Kasumi-1 (cell line): ENCODE measurements at regions not wholly inside any gene's neighbourhood (a gene's known extent, or its start where the extent isn't known, plus 50 kb on each side); places are given as distances from the start of the nearest gene placed in this dataset.
A peak's percentile ranks its signal among the peaks of the same experiment; 100 is the strongest.
"Not testable (repeated sequence)": the region's sequence is repeated elsewhere in the genome, so short reads cannot be mapped to it uniquely, and the experiment has no call there.

Experiments used
- DNase-seq, 2 experiments: peaks; one replicate each; lab custom pipeline; 2025; lab: John Stamatoyannopoulos, UW

- DNase-seq = no peak
Measured at GRCh38 chr14:43568022-43568421, 939.1 kb downstream of the FSCB start.

GRCh38 chr14:43548368-43548767 lies 958.7 kb downstream of the FSCB start:
- no peak for DNase-seq

- DNase-seq = not testable (repeated sequence)
Measured at GRCh38 chr14:43547596-43547995, 959.5 kb downstream of the FSCB start.

- DNase-seq = no peak
Measured at GRCh38 chr14:43541356-43541755, 965.7 kb downstream of the FSCB start.

GRCh38 chr14:43540948-43541347 lies 966.1 kb downstream of the FSCB start:
- DNase-seq = no peak

- DNase-seq = no peak
Measured at GRCh38 chr14:43539210-43539609, 967.9 kb downstream of the FSCB start.

GRCh38 chr14:43535231-43535838 lies 971.7 kb downstream of the FSCB start:
- no peak for DNase-seq

GRCh38 chr14:43532825-43533416 lies 974.2 kb downstream of the FSCB start:
- no peak for DNase-seq

GRCh38 chr14:43528321-43528720 lies 978.8 kb downstream of the FSCB start:
- DNase-seq = no peak

GRCh38 chr14:43525658-43526057 lies 981.4 kb downstream of the FSCB start:
- DNase-seq = no peak

GRCh38 chr14:43522901-43523300 lies 984.2 kb downstream of the FSCB start:
- no peak for DNase-seq

GRCh38 chr14:43522191-43522590 lies 984.9 kb downstream of the FSCB start:
- no peak for DNase-seq

GRCh38 chr14:43503508-43503907 lies 1003.6 kb downstream of the FSCB start:
- peak; percentile 22 to 56 for DNase-seq

- DNase-seq = not testable (repeated sequence)
Measured at GRCh38 chr14:43492359-43492758, 1014.7 kb downstream of the FSCB start.

GRCh38 chr14:43483415-43483814 lies 1023.7 kb downstream of the FSCB start:
- no peak for DNase-seq

- DNase-seq = peak in 1 of 2 experiments; percentile 5
Measured at GRCh38 chr14:43481864-43482263, 1025.2 kb downstream of the FSCB start.

- no peak for DNase-seq
Measured at GRCh38 chr14:43480976-43481375, 1026.1 kb downstream of the FSCB start.

- DNase-seq = no peak
Measured at GRCh38 chr14:43479596-43480195, 1027.4 kb downstream of the FSCB start.

GRCh38 chr14:43476822-43477221 lies 1030.3 kb downstream of the FSCB start:
- no peak for DNase-seq

- no peak for DNase-seq
Measured at GRCh38 chr14:43475757-43476156, 1031.3 kb downstream of the FSCB start.

GRCh38 chr14:43471595-43471994 lies 1035.5 kb downstream of the FSCB start:
- no peak for DNase-seq

- no peak for DNase-seq
Measured at GRCh38 chr14:43464968-43465367, 1042.1 kb downstream of the FSCB start.

GRCh38 chr14:43449291-43449690 lies 1057.8 kb downstream of the FSCB start:
- DNase-seq = no peak

GRCh38 chr14:43438056-43438455 lies 1069.0 kb downstream of the FSCB start:
- peak; percentile 16 to 43 for DNase-seq
